Ovary (tissue), 3 donors: ENCODE measurements at regions not wholly inside any gene's neighbourhood (a gene's known extent, or its start where the extent isn't known, plus 50 kb on each side); places are given as distances from the start of the nearest gene placed in this dataset.

Experiments used
- POLR2A ChIP-seq: fragments of 450-650 bp; IDR thresholded peaks from one replicate; pipeline ENCODE4 v1.6.1; 2017; ENCODE audit warnings: antibody characterized with exemption, mild to moderate bottlenecking, moderate library complexity
- TF ChIP-seq, protein P1 (sequence below), 3 donors: fragments of 450-650 bp in 2 of 3; fragments of 200-600 bp in 1 of 3; IDR thresholded peaks; one replicate each; pipeline versions ENCODE4 v1.5.1 to v1.8.0; 2016 to 2022; ENCODE audit warnings: antibody characterized with exemption in 3 of 3, mild to moderate bottlenecking in 1 of 3
- donor health status: DM: no; HTN: no; CAD: no.

DNA sequence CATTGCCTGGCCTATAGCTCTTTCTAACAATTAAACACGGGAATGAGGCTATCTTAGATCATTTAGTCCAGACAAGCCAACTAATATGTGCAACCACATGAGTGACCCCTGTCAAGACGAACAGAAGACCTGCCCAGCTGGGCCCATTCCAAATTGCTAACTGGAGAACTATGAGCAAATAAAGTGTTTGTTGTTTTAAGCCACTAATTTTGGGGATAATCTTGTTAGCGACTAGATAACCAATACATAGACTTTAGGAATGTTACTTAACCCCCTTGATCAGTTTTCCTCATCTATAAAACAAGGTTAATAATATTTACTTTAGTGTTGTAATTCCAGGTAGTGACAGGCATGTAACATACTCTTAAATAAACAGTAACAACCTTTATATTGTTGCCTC lies 848.3 kb downstream of the METTL15 start:
- TF ChIP-seq, protein P1, sequence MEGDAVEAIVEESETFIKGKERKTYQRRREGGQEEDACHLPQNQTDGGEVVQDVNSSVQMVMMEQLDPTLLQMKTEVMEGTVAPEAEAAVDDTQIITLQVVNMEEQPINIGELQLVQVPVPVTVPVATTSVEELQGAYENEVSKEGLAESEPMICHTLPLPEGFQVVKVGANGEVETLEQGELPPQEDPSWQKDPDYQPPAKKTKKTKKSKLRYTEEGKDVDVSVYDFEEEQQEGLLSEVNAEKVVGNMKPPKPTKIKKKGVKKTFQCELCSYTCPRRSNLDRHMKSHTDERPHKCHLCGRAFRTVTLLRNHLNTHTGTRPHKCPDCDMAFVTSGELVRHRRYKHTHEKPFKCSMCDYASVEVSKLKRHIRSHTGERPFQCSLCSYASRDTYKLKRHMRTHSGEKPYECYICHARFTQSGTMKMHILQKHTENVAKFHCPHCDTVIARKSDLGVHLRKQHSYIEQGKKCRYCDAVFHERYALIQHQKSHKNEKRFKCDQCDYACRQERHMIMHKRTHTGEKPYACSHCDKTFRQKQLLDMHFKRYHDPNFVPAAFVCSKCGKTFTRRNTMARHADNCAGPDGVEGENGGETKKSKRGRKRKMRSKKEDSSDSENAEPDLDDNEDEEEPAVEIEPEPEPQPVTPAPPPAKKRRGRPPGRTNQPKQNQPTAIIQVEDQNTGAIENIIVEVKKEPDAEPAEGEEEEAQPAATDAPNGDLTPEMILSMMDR (IDR thresholded peaks at IDR 0.05), result no peak
- TF ChIP-seq POLR2A, result no peak
